Loucy (cell line): ENCODE measurements at regions not wholly inside any gene's neighbourhood (a gene's known extent, or its start where the extent isn't known, plus 50 kb on each side); places are given as distances from the start of the nearest gene placed in this dataset.

Source experiments
- H2AFZ ChIP-seq: fragments of 200-600 bp; sonication (generic); 2 replicates; pipeline ENCODE4 v1.6.0; 2016; ENCODE audit warnings: antibody characterized with exemption, mild to moderate bottlenecking, low read length, moderate library complexity
- H3F3A ChIP-seq: fragments of 200-600 bp; 2 replicates; pipeline ENCODE4 v1.6.0; 2016; ENCODE audit warnings: antibody characterized with exemption, low read depth, mild to moderate bottlenecking
- H3K27me3 ChIP-seq: fragments of 200-600 bp; sonication (generic); 2 replicates; pipeline ENCODE4 v1.6.1; 2014; ENCODE audit warnings: low read length, mild to moderate bottlenecking; ENCODE audit not compliant: insufficient read depth, poor library complexity, severe bottlenecking
- H3K36me3 ChIP-seq: fragments of 200-600 bp; sonication (generic); 2 replicates; pipeline ENCODE4 v1.6.1; 2016; ENCODE audit warnings: low read length; ENCODE audit not compliant: insufficient read depth
- H3K4me1 ChIP-seq: fragments of 200-600 bp; sonication (generic); 2 replicates; pipeline ENCODE4 v1.5.1; 2014; ENCODE audit warnings: low read length, mild to moderate bottlenecking; ENCODE audit not compliant: insufficient read depth, poor library complexity, severe bottlenecking
- H3K4me2 ChIP-seq: fragments of 200-600 bp; sonication (generic); 2 replicates; pipeline ENCODE4 v1.6.0; 2014; ENCODE audit warnings: antibody characterized with exemption, low read length, low read depth, mild to moderate bottlenecking; ENCODE audit not compliant: poor library complexity, severe bottlenecking
- H3K4me3 ChIP-seq: fragments of 200-600 bp; sonication (generic); 2 replicates; pipeline ENCODE4 v1.5.1; 2014; ENCODE audit warnings: low read length, mild to moderate bottlenecking, mixed read lengths; ENCODE audit not compliant: poor library complexity, severe bottlenecking
- H3K79me2 ChIP-seq: fragments of 200-600 bp; sonication (generic); 2 replicates; pipeline ENCODE4 v1.6.1; 2014; ENCODE audit warnings: low read length; ENCODE audit not compliant: insufficient read depth
- H3K9ac ChIP-seq: fragments of 200-600 bp; sonication (generic); 2 replicates; pipeline ENCODE4 v1.6.0; 2014; ENCODE audit warnings: mild to moderate bottlenecking, low read depth, low read length, moderate library complexity; ENCODE audit not compliant: poor library complexity, severe bottlenecking
- H3K9me2 ChIP-seq: fragments of 200-600 bp; sonication (generic); replicated peaks from 2 replicates; pipeline ENCODE4 v1.6.1; 2016; ENCODE audit warnings: low read depth, low read length, mixed read lengths
- H3K9me3 ChIP-seq: fragments of 200-600 bp; sonication (generic); 2 replicates; pipeline ENCODE4 v1.6.1; 2014; ENCODE audit warnings: mild to moderate bottlenecking, antibody characterized with exemption, low read length, low read depth; ENCODE audit not compliant: insufficient read depth
- H4K20me1 ChIP-seq: fragments of 200-600 bp; sonication (generic); 2 replicates; pipeline ENCODE4 v1.6.0; 2014; ENCODE audit warnings: antibody characterized with exemption, low read length, mild to moderate bottlenecking; ENCODE audit not compliant: insufficient read depth, poor library complexity, severe bottlenecking
- CTCF ChIP-seq: fragments of 200-600 bp; sonication (generic); conservative IDR thresholded peaks from 2 replicates; pipeline ENCODE4 v1.5.1; 2014; ENCODE audit warnings: mild to moderate bottlenecking, antibody characterized with exemption, low read length
- EZH2phosphoT487 ChIP-seq: fragments of 200-600 bp; IDR thresholded peaks from 2 replicates; pipeline ENCODE4 v1.6.1; 2018; ENCODE audit warnings: antibody characterized with exemption, mild to moderate bottlenecking, moderate library complexity, borderline replicate concordance

GRCh38 chr5:167479779-167480178 is 811.7 kb upstream of the WWC1 start:
- no peaks in the 10 kb centered on the region for H3K9me2 ChIP-seq
- H4K20me1 ChIP-seq = no peaks in the 10 kb centered on the region
- H3K9ac ChIP-seq = no peak overlapping the region
- TF ChIP-seq CTCF (no peak), EZH2phosphoT487 (no peak)
- no peak overlapping the region for H2AFZ ChIP-seq
- no peaks in the 10 kb centered on the region for H3K27me3 ChIP-seq
- no peaks in the 10 kb centered on the region for H3K79me2 ChIP-seq
- H3K4me2 ChIP-seq = no peak overlapping the region
- H3K9me3 ChIP-seq = no peaks in the 10 kb centered on the region
- H3K36me3 ChIP-seq = no peaks in the 10 kb centered on the region
- no peak overlapping the region for H3K4me3 ChIP-seq
- no peaks in the 10 kb centered on the region for H3F3A ChIP-seq
- H3K4me1 ChIP-seq = no peaks in the 10 kb centered on the region

- Histone ChIP-seq H3K79me2 (no peaks in the 10 kb centered on the region), H3K9me3 (no peaks in the 10 kb centered on the region), H3K27me3 (no peaks in the 10 kb centered on the region), H3F3A (no peaks in the 10 kb centered on the region), H4K20me1 (no peaks in the 10 kb centered on the region), H3K4me1 (no peaks in the 10 kb centered on the region), H3K4me2 (no peak overlapping the region), H3K36me3 (no peaks in the 10 kb centered on the region), H3K4me3 (no peak overlapping the region), H3K9ac (no peak overlapping the region), H3K9me2 (no peaks in the 10 kb centered on the region), H2AFZ (no peak overlapping the region)
- TF ChIP-seq EZH2phosphoT487 (no peak), CTCF (no peak)
Measured at GRCh38 chr5:167481345-167481744, 810.1 kb upstream of the WWC1 start.

- Histone ChIP-seq H3K4me1 (no peaks in the 10 kb centered on the region), H4K20me1 (no peaks in the 10 kb centered on the region), H3K9me2 (no peaks in the 10 kb centered on the region), H3K4me2 (no peak overlapping the region), H2AFZ (no peak overlapping the region), H3K36me3 (no peaks in the 10 kb centered on the region), H3F3A (no peaks in the 10 kb centered on the region), H3K27me3 (no peaks in the 10 kb centered on the region), H3K9ac (no peak overlapping the region), H3K9me3 (no peaks in the 10 kb centered on the region), H3K4me3 (no peak overlapping the region), H3K79me2 (no peaks in the 10 kb centered on the region)
- TF ChIP-seq CTCF = no peak
- TF ChIP-seq EZH2phosphoT487 = no peak
Measured at GRCh38 chr5:167482555-167482954, 808.9 kb upstream of the WWC1 start.
